ENCODE measurements at regions not wholly inside any gene's neighbourhood (a gene's known extent, or its start where the extent isn't known, plus 50 kb on each side); places are given as distances from the start of the nearest gene placed in this dataset.
"Not testable (repeated sequence)": the region's sequence is repeated elsewhere in the genome, so short reads cannot be mapped to it uniquely, and the experiment has no call there.

DNA sequence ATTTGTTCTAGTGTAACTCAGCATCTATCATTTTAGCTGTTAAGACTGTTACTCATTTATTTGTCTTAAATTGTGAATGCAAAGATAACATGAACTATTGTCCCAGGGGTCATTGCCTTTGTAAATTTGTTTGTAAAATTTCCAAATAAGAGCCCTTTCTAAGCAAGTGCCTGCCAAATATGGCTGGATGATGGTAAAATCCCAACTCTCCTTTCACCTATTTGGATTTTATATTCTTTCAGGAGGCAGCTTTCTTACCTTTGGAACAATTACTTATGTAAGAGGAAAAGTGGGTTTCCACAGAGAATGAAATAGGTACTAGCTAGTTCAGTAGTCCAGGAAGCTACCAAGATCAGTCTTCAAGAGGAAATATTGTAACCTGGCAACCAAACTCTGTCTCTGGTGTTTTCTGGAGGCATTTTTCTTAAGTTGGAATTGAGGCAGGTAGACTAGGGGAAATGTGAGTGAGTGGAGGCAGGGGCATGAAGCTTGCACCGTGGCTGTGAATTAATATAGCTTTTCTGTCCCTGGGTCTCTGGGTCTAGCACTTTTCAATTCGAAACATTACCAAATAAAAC is 88.5 kb upstream of the XIST start:
- DNase-seq = no peak

DNA sequence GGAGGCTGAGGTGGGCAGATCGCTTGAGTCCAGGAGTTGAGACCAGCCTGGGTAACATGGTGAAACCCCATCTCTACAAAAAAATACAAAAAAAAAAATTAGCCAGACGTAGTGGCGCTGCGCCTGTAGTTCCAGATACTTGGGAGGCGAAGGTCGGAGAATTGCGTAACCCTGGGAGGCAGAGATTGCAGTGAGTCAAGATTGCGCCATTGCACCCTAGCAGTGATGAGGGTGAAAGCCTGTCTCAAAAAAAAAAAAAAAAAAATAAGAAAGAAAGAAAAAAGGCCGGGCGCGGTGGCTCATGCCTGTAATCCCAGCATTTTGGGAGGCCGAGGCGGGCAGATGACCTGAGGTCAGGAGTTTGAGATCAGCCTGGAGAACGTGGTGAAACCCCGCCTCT is 85.3 kb upstream of the XIST start:
- DNase-seq = not testable (repeated sequence)

DNA sequence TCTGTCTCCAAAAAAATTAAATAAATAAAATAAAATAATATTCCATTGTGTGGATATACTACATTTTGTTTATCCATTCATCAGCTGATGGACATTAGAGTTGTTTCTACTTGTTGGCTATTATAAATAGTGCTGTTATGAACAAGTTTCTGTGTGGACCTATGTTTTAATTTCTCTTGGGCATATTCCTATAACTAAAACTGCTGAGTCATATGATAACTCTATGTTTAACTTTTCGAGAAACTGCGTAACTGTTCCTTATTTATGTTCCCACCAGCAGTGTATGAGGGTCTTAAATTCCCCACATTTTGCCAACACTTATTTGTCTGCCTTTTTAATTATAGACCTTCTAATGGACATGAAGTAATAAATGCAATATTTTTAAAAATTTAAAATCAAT is 80.0 kb upstream of the XIST start:
- no peak for DNase-seq

DNA sequence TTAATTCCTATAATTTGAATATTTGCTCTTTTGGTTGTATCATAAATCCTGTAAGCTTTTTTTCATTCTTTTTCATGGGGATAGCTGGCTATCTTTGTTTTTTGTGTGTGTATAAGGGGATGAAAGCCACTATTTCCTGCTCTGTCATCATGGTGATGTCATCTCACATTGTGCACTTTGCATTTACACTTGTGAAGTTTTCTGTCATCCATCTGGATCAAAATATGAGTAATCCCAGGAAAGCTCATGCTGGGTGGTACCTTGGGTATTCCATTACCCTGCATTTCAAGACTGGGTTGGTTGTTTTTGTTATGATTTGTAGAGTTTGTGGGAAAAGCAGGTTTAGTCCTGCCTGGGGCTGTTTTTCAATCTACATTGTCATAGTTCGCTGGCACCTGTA is 77.8 kb upstream of the XIST start:
- peak; percentile 3 for DNase-seq

DNA sequence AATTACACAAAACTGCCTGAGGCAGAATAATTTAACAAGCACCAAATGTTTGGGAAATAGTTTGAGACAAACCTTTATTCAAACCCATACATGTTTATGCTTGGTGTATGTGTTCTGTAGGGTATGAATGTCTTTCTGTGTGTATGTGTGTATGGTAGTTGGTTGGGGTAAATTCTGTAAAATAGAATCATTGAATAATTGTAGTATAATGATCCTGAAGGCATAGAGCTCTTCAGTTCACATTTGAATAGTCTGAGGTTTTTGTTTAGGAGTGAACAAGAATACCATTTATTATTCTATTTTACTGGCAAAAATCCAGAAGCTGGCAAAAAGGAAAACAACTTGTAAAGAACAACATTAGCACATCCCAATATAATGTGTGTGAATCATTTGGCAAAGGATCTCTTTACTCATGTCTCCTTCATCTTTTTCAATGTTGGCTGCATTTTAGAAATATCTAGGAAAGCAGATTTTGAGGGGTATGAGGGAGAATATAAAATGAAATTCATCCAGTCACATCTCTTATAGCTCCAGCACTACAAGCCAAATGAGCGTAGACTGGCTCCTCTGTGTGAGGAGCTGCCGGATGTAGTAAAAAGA is 70.4 kb upstream of the XIST start:
- no peak for DNase-seq

DNA sequence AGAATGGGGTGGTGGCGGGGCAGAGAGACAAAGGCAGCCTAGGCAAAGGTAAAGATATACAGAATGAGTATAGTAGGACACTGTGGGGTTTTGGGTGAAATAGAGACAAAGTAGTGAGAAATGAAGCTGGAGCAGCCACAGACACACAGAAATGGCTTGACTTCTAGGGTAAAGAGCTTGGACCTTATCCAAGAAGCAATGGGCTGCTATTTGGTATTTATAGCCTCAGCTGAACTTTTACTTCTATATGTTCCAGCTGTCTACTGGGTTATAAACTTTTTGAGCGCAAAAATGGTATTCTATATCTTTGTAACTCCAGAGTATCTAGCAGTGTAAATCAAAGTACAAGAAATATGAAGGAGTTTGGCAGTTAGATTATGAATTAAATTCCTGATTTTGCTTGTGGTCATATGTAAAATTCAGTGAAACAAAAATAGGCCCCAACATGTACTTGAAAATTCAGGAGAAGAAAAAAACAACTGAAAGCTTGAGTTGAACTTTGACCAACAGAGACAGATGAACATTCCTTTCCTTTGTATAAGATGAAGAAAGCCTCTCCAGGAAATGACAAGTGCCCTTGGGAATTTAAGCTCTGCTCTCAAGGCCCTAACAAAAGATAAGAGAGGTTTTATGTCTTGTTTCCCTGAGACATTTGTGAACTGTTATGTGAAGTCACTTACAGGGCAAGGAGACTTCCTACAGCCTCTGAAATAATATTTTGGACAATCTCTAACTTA is 64.6 kb upstream of the XIST start:
- DNase-seq = no peak

DNA sequence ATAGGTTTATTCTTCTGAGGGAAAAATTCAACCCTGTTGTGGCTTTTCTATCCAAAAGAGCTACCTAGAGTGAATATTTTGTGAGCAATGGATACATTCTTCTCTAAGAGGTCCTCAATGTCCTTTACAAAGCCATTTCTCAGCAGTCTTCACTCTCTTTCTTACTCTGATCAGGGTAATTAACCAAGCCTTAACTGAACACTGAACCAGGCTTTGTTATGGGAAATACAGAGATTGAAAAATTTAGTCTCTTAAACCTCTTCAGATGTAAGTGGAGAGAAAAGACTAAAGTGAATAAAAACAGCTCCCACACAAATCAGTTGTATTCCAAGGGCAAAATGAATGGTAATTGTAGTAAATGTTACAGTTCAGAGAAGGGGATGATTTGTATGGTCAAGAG is 64.0 kb upstream of the XIST start:
- no peak for DNase-seq

DNA sequence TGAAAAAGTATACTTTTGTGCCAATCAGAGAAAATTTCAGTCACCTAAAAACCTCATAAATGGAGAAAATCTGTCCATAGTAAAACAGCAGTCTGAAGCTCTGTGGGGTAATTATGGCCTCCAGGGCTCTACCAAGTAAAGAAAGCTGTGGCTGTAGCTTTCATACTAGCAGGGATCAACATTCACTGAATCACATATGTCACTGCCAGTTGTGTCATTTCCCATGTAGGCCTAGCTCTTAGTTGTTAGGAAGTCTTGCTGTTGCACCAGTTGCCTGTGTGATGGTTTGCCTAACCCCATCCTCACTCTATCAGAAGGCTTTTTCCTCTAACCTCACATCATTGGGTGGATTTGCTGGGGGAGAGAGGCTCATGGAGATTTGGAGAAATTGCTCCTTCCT is 62.3 kb upstream of the XIST start:
- not testable (repeated sequence) for DNase-seq

DNA sequence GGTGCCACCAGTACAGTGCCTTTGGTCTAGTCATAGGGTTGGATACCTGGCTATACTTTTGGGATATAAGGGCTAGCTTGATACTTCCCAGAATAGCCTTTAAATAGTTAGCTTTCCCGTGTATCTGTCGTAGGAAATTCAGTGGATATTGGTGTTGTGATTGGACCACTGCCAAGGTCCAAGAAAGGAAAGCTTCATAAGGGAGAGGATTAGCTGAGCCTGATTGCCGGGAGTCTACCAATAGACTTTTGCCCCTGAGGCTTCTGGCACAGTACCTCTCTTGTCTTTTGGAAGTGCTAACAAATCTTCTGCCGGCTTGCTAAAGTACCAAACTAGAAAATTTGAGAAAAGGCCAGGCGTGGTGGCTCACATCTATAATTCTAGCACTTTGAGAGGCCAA is 61.1 kb upstream of the XIST start:
- DNase-seq = no peak

DNA sequence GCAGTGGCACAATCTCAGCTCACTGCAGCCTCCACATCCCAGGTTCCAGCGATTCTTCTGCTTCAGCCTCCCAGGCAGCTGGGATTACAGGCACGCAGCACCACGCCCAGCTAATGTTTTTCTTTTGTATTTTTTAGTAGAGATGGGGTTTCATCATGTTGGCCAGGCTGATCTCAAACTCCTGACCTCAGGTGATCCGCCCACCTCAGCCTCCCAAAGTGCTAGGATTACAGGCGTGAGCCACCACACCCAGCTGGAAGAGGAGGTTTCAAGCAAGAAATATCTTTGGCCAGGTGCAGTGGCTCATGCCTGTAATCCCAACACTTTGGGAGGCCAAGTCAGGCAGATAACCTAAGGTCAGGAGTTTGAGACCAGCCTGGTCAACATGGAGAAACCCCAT is 59.4 kb upstream of the XIST start:
- not testable (repeated sequence) for DNase-seq

DNA sequence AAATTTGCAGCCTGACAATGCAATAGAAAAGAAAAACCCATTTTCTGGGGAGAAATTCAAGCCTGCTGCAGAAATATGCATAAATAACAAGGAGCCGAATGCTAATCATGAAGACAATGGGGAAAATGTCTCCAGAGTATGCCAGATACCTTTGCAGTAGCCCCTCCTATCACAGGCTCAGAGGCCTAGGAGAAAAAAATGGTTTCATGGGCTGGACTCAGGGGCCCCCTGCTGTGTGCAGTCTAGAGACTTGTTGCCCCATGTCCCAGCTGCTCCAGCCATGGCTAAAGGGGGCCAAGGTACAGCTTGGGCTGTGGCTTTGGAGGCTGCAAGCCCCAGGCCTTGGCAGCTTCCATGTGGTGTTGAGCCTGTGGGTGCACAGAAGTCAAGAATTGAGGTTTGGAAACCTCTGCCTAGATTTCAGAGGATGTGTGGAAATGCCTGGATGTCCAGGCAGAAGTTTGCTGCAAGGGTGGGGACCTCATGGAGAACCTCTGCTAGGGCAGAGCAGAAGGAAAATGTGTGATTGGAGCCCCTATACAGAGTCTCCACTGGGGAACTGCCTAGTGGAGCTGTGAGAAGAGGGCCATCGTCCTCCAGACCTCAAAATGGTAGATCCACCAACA is 53.3 kb upstream of the XIST start:
- not testable (repeated sequence) for DNase-seq

DNA sequence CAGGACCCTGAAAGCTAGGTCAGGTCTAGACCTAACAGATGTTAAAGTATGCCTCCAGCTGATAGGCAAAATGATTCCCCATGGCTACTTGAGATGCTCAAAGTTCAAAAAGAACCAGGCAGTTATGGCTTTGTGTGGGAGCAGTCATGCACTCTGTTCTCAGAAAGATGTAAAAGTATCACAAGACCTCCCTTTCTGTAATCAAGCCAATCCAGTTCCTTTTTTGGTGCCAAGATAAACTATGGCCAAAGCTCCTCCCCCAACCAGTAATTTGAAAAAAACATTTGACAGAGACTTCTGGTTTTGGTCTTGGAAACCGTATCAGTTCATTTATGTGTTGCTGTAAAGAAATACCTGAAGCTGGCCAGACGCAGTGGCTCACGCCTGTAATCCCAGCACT is 51.4 kb upstream of the XIST start:
- no peak for DNase-seq
